ENCODE measurements at regions not wholly inside any gene's neighbourhood (a gene's known extent, or its start where the extent isn't known, plus 50 kb on each side); places are given as distances from the start of the nearest gene placed in this dataset.

DNA sequence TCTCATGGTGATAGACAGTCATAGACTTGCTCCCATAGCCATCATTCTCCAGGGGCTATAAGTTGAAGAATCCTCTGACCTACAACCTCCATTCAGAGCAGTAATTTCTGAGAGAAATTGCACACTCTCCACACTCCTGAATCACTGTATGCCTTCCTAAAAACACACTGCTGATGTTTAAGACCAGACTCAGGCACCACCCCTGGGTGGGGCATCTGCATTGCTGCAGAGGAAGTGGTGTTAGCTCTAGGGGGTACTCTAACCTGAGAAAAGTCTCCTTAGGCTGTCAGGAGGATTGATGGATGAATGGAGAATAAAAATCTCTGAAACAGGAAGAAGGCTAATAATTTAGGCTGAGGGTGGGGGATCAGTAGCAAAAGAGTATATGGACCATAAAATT is 436.1 kb downstream of the DAD1 start:
- no peak for FAIRE-seq
- no peak for DNase-seq (ENCODE audit: insufficient read length, low spot score)
- TF ChIP-seq CTCF (IDR thresholded peaks at IDR 0.05; ENCODE audit: insufficient read depth, missing control alignments) = no peak

- FAIRE-seq (no peak), DNase-seq (ENCODE audit: insufficient read length, low spot score) (no peak)
- TF ChIP-seq CTCF (IDR thresholded peaks at IDR 0.05; ENCODE audit: insufficient read depth, missing control alignments) = no peak
Measured at GRCh38 chr14:22152161-22152870, 436.7 kb downstream of the DAD1 start.

GRCh38 chr14:22151121-22151520 is 437.9 kb downstream of the DAD1 start:
- no peak for TF ChIP-seq CTCF (IDR thresholded peaks at IDR 0.05; ENCODE audit: insufficient read depth, missing control alignments)
- no peak for FAIRE-seq
- no peak for DNase-seq (ENCODE audit: insufficient read length, low spot score)

- TF ChIP-seq CTCF (IDR thresholded peaks at IDR 0.05; ENCODE audit: insufficient read depth, missing control alignments) = no peak
- DNase-seq (ENCODE audit: insufficient read length, low spot score) = no peak
- FAIRE-seq = no peak
Measured at GRCh38 chr14:22149058-22149457, 440.0 kb downstream of the DAD1 start.

GRCh38 chr14:22147716-22148115 is 441.3 kb downstream of the DAD1 start:
- FAIRE-seq (no peak), DNase-seq (ENCODE audit: insufficient read length, low spot score) (no peak)
- TF ChIP-seq CTCF (IDR thresholded peaks at IDR 0.05; ENCODE audit: insufficient read depth, missing control alignments) = no peak

DNA sequence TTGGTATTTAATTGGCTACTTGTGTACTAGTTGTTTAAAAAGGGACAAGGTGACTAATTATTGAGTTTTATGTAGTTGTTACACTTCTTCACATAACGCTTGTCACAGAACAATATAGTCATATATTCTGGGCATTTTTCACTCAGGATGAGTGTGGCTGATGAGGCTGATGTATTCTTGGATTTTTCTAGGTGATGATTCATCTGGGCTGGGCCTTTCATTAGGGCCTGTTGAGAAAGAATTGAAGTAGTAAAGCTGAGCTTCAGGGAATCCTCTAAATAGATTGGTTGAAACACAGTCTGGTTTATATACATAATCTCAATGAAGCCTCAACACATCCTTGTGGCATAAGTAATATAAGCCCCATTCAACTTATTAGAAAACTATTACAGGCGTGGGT is 445.7 kb downstream of the DAD1 start:
- DNase-seq (ENCODE audit: insufficient read length, low spot score) (no peak), FAIRE-seq (no peak)
- TF ChIP-seq CTCF (IDR thresholded peaks at IDR 0.05; ENCODE audit: insufficient read depth, missing control alignments) = no peak

- no peak for TF ChIP-seq CTCF (IDR thresholded peaks at IDR 0.05; ENCODE audit: insufficient read depth, missing control alignments)
- FAIRE-seq (no peak), DNase-seq (ENCODE audit: insufficient read length, low spot score) (no peak)
Measured at GRCh38 chr14:22140633-22141032, 448.4 kb downstream of the DAD1 start.

Measured in D721Med (cell line).